NAMALWA (cell line): ENCODE measurements at regions not wholly inside any gene's neighbourhood (a gene's known extent, or its start where the extent isn't known, plus 50 kb on each side); places are given as distances from the start of the nearest gene placed in this dataset.

Experiments
- DNase-seq: peaks from one replicate; pipeline ENCODE4 v3.0.0-alpha.2; 2015; ENCODE audit warnings: low spot score

DNA sequence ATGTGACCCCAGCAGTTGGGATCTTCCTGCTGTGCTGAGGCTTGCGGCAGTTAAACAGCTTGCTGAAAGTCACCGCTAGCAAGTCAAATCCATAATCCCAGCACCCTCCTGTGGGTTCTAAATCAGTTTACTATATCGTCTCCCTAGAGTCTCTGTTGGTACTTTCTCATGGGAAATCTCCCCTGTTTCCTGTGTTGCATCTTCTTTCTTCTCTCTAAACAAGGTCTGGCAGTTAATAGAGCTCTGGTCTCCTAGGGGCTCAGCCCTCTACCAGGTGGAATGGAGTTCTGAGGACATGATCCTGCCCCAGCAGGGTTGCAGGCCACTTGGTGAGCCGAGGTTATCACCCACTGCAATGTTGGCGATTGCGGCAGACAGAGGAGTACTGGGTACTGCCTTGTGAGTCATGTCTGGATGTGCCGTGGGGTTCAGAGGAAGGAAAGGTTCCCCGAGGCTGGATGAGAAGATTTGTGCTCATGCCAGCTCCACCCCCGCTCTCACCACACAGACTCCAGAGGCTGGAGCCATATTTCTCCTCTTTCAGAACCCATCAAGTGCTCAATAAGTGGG, 59.4 kb upstream of the SIX2 start:
- no peak for DNase-seq

DNA sequence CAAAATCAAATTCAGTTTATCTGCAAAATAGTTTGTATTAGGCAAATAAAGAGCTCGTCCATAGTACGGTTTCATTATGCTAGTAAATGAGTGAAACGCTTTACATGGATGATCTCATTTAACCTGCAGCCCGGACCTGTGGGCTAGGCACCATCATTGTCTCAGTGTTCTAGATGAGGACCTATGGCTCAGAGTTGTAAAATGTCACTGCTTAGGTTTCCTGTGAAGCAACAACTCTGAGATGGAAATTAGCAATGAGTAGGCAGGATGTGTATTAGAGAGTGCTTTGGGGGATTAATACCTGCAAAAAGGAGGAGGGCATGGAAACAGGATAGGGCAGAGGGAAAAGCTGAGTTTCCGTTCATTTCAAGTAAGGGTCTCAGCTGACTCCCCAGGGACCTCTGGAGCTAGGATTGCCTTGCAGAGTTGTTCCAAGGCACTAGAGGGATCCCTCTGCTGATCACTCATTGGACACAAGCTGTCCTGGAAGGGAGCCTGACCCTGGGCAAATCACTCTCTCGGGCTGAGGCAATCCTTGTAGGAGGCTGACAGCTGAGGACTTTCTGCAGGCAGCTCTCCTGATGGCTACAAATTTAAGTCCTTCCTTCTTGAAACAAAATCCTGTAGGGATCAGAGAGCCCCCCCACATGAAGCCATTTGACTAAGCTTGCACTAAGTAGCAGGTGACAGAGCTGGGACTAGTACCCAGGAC, 58.8 kb upstream of the SIX2 start:
- no peak for DNase-seq
